ENCODE measurements at regions not wholly inside any gene's neighbourhood (a gene's known extent, or its start where the extent isn't known, plus 50 kb on each side); places are given as distances from the start of the nearest gene placed in this dataset.

GRCh38 chr3:4097801-4098200 is 205.4 kb upstream of the SETMAR start:
- TF ChIP-seq, protein P1, sequence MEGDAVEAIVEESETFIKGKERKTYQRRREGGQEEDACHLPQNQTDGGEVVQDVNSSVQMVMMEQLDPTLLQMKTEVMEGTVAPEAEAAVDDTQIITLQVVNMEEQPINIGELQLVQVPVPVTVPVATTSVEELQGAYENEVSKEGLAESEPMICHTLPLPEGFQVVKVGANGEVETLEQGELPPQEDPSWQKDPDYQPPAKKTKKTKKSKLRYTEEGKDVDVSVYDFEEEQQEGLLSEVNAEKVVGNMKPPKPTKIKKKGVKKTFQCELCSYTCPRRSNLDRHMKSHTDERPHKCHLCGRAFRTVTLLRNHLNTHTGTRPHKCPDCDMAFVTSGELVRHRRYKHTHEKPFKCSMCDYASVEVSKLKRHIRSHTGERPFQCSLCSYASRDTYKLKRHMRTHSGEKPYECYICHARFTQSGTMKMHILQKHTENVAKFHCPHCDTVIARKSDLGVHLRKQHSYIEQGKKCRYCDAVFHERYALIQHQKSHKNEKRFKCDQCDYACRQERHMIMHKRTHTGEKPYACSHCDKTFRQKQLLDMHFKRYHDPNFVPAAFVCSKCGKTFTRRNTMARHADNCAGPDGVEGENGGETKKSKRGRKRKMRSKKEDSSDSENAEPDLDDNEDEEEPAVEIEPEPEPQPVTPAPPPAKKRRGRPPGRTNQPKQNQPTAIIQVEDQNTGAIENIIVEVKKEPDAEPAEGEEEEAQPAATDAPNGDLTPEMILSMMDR (IDR thresholded peaks at IDR 0.05) = no peak
- TF ChIP-seq POLR2A (IDR thresholded peaks at IDR 0.05) = no peak
- TF ChIP-seq POLR2AphosphoS5 (IDR thresholded peaks at IDR 0.05) = no peak
- TF ChIP-seq EP300 (IDR thresholded peaks at IDR 0.05) = no peak

Measured in suprapubic skin (tissue), 4 donors.